GM18520 (cell line): ENCODE measurements at regions not wholly inside any gene's neighbourhood (a gene's known extent, or its start where the extent isn't known, plus 50 kb on each side); places are given as distances from the start of the nearest gene placed in this dataset.

ENCODE experiments used
- ATAC-seq: cut with Tn5 transposase; IDR thresholded peaks from one replicate; pipeline ENCODE4 v1.9.1; 2021; ENCODE audit not compliant: unreplicated experiment

DNA sequence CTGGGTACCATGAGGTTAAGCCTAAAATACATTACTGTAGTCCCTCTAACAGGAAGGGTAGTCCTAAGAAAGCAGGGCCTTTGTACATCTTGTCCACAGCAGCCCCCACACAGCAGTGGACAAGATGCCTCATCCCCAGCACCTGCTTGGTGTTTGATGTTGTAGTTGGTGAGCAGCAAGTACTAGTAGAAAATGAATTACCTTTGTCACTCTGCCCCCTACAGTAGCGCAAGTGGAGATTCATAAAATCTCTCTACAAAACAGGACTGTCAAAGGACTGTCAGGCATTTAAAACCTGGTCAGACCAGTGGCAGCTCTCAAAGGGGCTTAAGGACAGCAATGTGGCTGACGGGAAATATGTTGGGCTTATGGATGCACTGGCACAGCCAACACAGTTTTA, 122.5 kb downstream of the TMEM174 start:
- ATAC-seq, result no peak

DNA sequence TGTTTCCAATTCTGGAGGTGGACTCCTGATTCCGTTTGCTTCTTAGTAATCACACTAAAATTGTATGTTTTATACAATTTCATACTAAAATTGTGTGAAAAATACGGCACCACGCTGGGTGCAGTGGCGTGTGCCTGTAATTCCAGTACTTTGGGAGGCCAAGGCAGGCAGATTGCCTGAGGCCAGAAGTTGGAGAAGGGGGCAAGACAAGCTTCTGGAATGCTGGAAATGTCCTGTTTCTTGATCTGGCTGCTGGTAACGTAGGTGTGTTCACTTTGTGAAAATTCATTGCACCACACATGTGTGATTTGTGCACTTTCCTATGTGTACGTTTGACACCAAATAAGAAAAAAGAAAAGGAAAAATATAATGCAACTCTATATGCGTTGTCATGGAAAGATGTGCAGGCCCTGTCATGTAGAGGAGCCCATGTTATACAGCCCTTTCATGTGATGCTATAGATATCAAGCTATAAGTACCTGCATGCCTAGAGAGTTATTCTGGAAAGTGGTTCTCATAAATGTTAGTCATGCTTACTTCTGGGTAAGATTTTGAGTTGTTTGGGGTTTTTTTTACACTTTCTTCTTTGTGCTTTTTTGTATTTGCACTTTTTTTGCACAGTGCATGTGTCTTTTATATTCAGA, 119.9 kb downstream of the TMEM174 start:
- ATAC-seq, result no peak

DNA sequence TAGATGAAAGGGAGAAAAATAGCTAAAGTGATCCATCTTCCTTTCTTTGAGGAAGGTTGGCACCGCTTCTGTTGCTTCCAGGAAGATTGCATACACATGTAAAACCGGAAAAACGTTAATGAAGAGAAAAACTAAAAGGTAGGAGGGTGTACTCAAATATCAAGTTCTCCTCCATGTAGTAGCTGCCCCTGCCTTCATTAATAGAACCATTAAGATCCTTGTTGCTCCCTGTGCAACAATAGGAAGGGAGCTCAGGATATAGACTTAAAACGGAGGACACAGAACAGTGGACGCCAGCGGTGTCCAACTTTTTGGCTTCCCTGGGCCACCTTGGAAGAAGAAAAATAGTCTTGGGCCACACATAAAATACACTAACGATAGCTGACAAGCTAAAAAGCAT, 118.9 kb downstream of the TMEM174 start:
- ATAC-seq, result no peak

DNA sequence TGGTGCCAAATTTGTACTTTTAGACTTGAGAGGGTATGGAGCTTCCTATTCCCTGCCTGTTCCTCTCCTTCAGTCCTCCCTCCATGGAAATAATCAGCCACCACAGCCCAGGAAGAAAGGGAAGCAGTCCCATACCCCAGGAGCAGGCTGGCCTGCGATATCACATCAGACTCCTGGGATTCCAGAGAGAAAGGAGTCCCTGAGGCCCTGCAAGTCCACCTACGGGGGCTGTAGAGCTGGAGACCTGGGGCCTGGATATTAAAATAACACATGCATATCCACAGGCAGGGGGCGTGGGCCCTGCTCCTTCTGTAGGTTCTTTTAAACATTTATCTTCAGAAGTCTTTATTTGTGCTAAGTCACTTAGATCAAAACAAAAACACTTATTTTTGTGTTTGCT, 117.2 kb downstream of the TMEM174 start:
- ATAC-seq, result no peak

DNA sequence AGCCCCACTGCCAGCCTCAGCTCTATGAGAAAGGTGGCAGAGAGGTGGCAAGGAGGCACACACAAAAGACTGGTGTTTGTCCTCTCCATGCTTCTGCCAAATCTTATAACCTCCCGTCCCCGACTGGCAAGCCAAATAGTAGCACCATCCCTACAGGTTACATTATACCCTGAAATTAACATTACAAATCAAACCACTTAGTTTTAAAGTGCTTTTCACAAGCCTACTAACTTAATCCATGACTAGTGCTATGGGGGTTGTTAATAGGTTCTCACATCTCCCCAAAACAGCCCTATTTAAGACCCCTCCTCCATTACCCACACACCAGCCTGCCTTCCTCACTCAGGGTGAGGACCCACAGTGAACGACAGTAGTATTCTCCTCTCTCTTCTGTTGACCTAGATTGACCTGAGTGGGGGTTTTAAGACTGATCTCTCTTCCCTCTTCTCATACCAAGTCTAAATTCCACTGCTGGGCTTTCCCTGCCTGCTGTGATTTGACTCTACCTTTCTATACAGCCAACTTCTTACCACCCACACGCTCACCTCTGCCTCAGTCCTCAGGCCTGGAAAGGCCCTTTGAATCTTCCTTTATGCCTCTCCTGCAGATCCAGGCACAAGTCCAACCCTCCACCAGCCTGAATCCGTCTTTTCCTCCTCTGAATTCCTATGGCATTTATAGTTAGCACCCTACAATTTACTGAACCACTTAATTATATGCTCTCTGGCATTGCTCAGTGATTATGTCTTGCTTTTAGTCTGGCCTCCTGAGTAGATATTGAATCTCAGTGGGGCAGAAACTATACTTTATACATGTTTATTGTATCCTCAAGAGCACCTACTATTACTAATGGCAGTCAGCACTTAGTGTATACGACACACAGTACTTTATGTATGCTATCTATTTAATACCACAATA, 116.1 kb downstream of the TMEM174 start:
- ATAC-seq, result no peak

DNA sequence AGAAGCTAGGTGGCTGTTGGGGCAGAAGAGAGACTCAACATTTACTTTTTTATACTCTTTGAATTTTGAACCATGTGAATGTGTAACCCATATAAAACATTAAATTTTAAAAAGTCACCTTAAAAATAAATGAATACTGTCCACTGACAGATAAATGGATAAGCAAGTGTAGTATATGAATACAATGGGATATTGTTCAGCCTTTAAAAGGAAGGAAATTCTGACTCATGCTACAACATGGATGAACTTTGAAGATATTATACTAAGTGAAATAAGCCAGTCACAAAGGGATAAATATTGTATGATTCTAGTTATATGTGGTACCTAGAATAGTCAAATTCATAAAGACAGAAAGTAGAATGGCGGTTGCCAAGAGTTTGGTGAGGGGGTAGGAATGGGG, 113.9 kb downstream of the TMEM174 start:
- no peak for ATAC-seq

DNA sequence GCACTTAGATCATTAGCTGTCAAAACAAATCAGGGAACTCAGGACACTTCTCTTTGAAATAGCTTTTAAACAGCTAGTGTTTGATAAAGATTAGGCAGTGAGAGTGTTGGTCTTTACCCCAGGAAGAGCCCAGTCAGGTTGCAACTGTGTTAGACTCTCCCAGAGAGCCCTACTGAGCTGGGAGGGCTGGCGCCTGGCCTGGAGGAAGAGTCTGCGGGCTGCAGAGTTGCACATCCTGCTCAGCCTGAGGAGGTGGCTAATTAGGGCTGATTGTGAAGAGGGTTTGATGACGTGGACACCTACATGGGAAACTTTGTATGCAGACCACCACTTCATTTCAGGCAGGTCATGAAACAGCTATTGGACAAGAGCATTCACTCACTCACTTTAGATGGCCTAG, 112.0 kb downstream of the TMEM174 start:
- no peak for ATAC-seq

DNA sequence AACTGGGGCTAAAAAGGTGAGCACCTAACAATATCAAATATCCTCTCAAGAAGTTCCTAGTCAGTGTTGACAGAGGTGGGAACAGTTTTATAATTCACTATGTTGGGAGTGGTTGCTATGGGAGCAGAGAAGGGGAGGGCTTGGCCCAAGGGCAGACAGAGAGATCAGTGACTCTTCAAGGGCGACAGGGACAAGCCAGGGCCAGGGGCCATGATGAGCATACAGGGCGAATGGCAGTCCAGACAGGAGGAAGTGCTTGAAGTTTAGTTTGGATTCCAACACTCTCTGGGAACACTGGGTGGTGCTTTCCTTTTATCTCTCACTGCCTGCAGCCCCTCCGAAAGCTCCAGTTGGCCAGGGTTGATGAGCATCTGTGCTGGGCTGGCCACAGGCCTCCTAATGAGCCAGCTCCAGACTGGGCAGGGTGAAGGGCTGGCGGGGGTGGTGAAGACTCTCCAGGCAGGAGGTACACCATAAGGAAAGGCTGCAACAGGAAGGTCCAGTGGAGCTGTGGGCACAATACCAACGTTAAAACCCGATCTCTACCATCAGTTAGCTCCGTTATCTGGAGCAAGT, 111.3 kb downstream of the TMEM174 start:
- no peak for ATAC-seq

DNA sequence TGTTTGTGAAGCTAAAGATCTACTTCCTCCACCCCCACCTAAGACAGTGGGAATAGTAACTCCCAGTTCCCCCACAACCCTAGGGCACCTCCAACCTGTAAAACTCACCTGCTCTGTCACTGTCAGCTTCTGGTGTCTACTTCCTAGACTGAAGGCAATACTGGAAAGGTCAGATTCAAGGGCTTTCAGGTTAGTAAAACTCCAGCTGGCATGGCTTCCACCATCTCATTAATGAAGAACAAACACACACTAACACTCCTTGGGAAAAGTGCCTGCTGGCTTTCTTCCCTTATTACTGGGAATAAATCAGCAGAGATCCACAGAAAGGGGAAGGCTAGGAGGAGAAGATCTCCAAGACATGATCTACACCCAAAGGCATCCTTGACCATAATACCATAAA, 109.9 kb downstream of the TMEM174 start:
- no peak for ATAC-seq

DNA sequence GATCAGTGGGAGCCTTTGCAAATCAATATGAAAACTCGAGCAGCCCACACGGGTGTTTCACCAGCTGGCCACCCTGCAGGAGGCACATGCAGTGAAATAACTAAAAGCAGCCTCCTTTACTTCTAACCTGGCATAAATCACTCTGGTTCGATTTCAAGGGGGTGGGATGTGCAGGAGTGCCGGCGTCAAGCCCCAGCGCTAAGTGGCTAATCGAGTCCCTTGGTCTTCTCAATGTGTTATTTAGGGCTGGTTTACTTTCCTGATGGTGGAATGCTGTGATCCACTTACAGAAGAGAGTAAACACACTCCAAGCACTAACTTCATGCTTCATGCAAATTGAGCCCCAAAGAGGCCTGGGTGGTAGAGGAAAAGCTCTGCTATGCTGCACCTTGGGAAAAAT, 109.4 kb downstream of the TMEM174 start:
- no peak for ATAC-seq

DNA sequence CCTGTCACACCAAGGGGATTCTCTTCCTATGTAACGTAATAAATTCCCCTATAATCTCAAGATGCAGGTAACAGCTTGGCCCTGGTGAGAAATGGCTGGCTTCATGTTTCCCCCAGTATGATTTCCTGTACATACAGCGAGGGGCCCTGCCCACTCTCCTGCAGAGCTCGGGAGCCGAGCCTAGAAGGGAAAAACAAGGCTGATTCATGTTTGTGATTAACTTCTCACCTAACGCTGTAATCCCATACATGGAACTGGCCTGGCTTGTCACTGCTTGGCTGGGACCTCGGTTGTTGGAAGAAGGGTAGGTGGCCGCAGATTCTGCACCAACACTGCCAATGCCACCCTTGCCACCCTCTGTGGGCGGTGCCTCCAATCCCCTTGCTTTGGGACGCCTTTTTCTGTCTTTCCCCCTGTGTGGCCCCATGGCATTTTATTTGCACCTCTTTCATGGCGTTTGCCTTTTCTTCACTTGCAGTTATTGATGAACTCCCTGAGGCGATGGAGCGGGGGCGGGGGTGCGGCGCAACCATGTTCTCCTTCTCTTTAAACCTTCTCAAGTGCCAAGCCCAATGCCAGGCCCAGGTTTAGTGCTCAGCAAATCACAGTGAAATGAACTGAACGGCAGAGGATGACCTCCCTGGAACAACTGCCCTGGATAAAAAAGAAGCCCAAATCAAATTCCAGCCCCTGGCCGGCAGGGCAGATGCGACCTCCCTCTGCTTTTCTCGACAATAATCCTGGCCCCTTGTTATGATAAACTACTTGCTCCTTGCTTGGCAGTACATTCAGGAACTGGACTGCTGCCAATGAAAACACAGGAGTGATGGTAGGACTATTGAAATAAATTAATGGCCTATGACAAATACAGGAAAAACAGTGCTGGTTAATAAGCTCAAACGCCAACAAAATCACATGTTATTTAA, 108.1 kb downstream of the TMEM174 start:
- ATAC-seq, result no peak

DNA sequence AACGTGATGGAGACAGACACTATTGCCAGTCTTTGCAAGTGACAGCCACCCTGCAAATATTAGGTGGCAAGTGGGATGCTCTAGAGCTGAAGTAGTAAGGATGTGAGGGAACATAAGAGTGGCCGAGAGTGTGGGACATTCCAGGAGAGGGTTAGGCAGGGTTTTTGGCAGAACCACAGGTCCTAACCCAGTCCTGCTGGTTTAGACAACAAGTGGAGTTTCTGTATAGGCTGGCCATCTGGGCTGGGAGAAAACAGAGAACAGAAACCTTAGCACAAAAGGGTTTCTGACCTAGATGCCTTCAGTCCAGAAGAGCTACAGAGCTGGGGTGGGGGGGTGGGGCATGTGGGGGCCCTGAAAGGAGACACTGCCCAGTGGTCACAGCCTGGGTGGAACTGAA, 107.4 kb downstream of the TMEM174 start:
- ATAC-seq, result no peak

DNA sequence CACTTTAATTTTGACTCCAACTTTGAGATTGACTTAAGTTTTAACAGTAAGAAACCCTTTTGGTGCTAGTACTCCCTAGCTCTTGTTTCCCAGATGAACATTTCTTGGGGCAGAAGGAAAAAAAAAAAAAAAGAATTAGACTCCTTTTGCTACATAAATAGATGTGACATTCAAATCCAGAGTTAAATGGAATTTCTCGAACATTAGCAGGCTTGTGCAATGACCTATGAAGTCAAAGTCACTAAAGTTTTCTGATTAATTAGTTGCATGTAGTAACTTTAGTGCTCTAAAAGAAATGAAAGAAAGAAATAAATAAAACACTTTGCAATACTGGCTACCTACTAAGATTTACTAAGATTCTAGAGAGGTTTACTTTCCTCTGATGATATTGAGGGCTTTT, 106.8 kb downstream of the TMEM174 start:
- ATAC-seq, result no peak

DNA sequence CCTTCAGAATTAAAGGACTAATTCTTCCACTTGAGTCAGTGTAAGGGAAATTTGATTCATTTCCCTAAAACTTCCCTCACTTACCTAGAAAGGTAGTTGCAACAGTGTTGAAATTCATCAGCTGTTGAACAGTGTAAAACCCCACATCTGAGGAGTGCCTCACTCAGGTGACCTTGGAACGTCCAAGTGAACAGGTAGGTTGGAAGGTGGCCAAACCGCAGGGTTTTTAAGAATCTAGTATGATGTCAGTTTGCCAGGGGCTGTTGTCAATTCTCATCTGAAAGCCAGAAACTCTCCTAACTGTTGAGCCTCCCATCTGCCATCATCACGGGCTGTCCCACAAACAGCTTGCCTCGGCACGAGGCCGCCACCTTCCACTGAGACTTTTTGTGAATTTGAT, 105.7 kb downstream of the TMEM174 start:
- ATAC-seq, result no peak

DNA sequence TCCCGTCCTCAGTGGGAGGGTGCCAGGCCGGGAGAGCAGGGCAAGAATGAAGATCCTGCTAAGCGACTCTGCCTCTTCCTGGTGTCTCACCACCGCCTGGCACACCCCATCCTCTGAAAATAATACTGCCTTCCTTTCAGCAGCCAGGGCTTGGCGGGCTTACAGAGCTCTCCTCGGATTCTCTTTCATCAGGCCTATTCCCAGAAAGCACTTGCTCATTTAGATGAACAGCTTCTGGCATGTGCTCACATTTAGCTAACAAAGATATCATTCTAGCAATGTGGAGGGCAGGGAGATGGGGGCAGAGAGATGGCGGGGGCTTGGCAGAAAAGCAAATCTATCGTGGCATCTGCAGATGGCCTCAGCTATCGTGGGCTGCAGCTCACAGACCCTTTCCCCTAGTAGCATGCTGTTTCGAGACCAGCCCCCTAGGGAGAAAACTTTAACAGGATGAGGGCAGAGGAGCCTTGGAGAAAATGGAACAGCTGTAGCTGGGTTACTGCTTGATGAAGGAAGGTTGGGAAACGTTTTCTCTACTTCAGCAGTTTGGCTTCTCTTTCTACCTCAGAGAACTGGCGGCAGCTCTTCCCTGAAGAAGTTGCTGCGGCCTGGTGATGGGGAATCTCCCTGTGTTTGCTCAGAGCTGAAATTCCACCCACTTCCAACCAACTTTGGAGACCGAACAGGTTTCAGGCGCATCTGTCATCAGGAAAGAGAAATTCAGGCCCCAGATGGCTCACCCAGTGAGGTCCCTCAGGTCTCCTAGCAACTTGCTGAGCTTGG, 102.1 kb downstream of the TMEM174 start:
- ATAC-seq, result no peak

DNA sequence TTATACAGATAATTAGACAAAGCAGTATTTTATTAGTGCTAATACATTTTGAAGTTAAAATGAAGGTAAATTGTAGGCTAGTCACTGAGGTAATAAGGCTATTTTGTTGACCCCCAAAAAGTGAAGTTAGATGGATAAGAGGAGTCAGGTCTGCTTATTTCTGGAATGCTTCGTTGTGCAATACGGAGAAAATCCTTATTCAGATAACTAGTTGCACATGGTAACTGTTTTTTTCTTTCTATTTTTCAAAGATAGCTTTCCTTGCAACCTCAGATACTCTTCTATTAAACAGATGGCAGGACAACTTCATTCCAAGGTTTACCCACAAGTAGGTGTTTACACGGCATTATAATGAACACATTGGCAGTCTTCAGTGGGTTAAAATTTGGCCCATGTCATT, 101.1 kb downstream of the TMEM174 start:
- ATAC-seq, result no peak

DNA sequence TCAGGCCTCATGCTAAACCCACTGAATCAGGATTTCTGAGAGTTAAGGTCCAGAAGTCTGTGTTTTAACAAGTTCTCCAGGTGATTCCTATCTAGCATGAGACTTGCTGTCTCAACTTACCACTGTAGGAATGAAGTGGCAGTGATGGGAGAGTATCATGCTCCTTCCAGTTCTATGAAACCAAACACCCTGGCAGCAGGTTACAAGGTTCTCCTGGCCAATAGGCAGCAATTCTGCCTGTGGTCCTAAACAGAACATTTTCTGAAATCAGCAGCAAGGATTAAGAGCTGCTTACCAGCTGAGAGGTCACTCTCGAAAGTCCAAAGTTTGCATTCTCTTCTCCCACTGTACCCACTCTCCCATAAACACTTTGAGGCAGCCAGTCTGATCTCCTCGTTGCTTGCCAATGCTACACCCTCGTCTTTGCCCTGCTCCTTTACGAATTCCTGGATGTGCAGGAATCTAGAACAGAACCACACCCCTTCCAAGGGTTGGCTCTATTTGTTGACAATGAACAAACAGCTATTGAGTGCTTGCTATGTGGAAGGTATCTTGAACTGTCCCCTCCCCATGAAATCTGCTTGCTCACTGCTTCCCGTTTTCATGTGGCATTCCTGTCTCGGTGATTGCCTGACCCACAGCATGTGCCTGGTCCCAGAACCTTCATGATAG, 100.5 kb downstream of the TMEM174 start:
- ATAC-seq, result no peak

DNA sequence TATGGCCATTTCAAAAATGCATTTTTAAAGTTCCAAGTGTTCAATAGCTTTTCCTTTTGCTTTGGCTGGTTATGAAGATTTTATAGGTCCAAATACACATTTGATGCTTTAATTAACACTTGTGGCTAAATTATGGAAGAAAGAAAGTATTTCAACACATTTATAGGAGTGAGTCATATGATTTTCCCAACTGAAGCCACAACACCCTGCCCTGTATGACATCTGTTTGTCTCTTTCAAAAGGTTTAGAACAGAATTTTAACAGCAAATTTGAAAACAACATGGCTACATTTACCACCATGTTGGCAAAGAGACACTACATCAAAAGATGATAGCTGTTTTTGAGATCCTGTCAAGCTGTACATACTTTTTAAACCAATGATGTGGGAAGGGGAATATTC, 99.4 kb downstream of the TMEM174 start:
- ATAC-seq, result no peak

DNA sequence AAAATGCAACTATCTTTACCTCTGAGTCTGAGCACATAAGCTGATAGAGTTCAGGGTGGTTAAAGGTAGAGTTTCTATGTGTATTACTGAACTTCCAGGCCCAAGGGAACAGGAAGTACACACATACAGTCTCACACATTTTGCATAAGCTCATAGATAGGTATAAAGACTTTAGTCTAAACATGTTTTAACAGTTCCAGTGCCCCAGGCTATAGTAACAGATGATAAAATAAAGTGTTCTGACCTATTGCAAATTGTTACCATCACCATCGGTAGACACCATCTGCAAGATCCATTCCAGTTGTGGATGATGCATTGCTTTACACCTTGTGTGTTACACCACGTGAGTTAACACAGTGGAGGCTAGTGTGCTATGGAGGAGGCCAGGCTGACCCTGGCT, 95.8 kb downstream of the TMEM174 start:
- no peak for ATAC-seq
